MM.1S (cell line): ENCODE measurements at regions not wholly inside any gene's neighbourhood (a gene's known extent, or its start where the extent isn't known, plus 50 kb on each side); places are given as distances from the start of the nearest gene placed in this dataset.

Experiments
- DNase-seq: peaks from one replicate; pipeline ENCODE4 v3.0.0-alpha.2; 2015
- H2AFZ ChIP-seq: fragments of 300-600 bp; sonication (generic); 2 replicates; pipeline ENCODE4 v1.6.0; 2016; ENCODE audit warnings: antibody characterized with exemption, low read length
- H3F3A ChIP-seq: fragments of 300-600 bp; sonication (generic); 2 replicates; pipeline ENCODE4 v1.6.1; 2016; ENCODE audit warnings: mild to moderate bottlenecking, antibody characterized with exemption, low read length, moderate library complexity, mixed read lengths; ENCODE audit not compliant: insufficient read depth
- H3K27ac ChIP-seq: fragments of 300-600 bp; sonication (generic); 2 replicates; pipeline ENCODE4 v1.5.1; 2016; ENCODE audit warnings: mild to moderate bottlenecking, low read length
- H3K27me3 ChIP-seq: fragments of 300-600 bp; sonication (generic); replicated peaks from 2 replicates; pipeline ENCODE4 v1.6.0; 2016; ENCODE audit warnings: low read length; ENCODE audit not compliant: insufficient read depth
- H3K36me3 ChIP-seq: fragments of 300-600 bp; sonication (generic); replicated peaks from 2 replicates; pipeline ENCODE4 v1.6.1; 2016; ENCODE audit warnings: mild to moderate bottlenecking, low read length, mixed read lengths; ENCODE audit not compliant: insufficient read depth
- H3K4me1 ChIP-seq: fragments of 300-600 bp; sonication (generic); 2 replicates; pipeline ENCODE4 v1.6.1; 2016; ENCODE audit warnings: low read length, mixed read lengths
- H3K4me2 ChIP-seq: fragments of 300-600 bp; sonication (generic); 2 replicates; pipeline ENCODE4 v1.6.0; 2016; ENCODE audit warnings: low read depth, low read length
- H3K4me3 ChIP-seq: fragments of 300-600 bp; sonication (generic); 2 replicates; pipeline ENCODE4 v1.5.1; 2016; ENCODE audit warnings: low read length, mixed read lengths
- H3K79me2 ChIP-seq: fragments of 300-600 bp; sonication (generic); 2 replicates; pipeline ENCODE4 v1.6.1; 2016; ENCODE audit warnings: mixed run types, low read length, mixed read lengths
- H3K9ac ChIP-seq: fragments of 300-600 bp; sonication (generic); 2 replicates; pipeline ENCODE4 v1.6.1; 2016; ENCODE audit warnings: low read length, mixed read lengths
- H3K9me2 ChIP-seq: fragments of 300-600 bp; sonication (generic); replicated peaks from 2 replicates; pipeline ENCODE4 v1.6.1; 2016; ENCODE audit warnings: mild to moderate bottlenecking, low read length, mixed read lengths; ENCODE audit not compliant: insufficient read depth
- H3K9me3 ChIP-seq: fragments of 300-600 bp; sonication (generic); replicated peaks from 2 replicates; pipeline ENCODE4 v1.6.1; 2016; ENCODE audit warnings: mild to moderate bottlenecking, low read length, mixed read lengths; ENCODE audit not compliant: insufficient read depth
- H4K20me1 ChIP-seq: fragments of 300-600 bp; sonication (generic); 2 replicates; pipeline ENCODE4 v1.6.1; 2016; ENCODE audit warnings: mild to moderate bottlenecking, low read length, moderate library complexity, mixed read lengths; ENCODE audit not compliant: insufficient read depth
- CTCF ChIP-seq: fragments of 300-600 bp; sonication (generic); IDR thresholded peaks from 2 replicates; pipeline ENCODE4 v1.5.1; 2016; ENCODE audit warnings: antibody characterized with exemption, low read length, mixed read lengths
- EZH2 ChIP-seq: fragments of 300-600 bp; sonication (generic); optimal IDR thresholded peaks from 2 replicates; pipeline ENCODE3; 2017; ENCODE audit warnings: low read depth, mild to moderate bottlenecking, antibody characterized with exemption, low read length, mixed read lengths
- EZH2phosphoT487 ChIP-seq: fragments of 300-600 bp; sonication (generic); IDR thresholded peaks from 2 replicates; pipeline ENCODE4 v1.6.1; 2018; ENCODE audit warnings: antibody characterized with exemption, low read length

DNA sequence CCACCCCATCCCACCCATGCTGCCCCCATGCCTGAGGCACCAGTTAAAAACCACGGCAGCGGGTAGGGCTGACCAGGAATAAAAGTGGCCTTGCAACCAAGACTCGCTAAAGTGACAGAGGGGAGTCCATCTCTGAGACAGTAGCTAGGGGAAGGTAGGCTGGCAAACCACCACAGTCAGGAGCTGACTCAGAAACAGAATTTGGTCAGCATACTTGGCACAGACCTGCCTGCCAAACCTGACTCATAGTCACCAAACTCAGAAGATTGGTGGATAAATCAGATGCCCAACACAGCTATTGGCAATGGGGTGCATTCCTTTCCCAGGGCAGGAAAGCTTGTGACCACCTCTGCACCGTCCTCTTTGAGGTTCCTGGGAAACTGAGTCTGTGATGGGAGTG lies 193.8 kb downstream of the BCOR start:
- Histone ChIP-seq H3K36me3 (no peaks in the 10 kb centered on the region), H3K9me3 (no peaks in the 10 kb centered on the region), H3K4me1 (no peaks in the 10 kb centered on the region), H3K9me2 (no peaks in the 10 kb centered on the region), H4K20me1 (no peaks in the 10 kb centered on the region), H3K79me2 (no peaks in the 10 kb centered on the region), H2AFZ (no peak overlapping the region), H3K9ac (no peak overlapping the region), H3K27me3 (no peaks in the 10 kb centered on the region), H3K4me3 (no peak overlapping the region), H3K4me2 (no peak overlapping the region), H3F3A (no peaks in the 10 kb centered on the region), H3K27ac (no peak overlapping the region)
- DNase-seq: no peak
- TF ChIP-seq EZH2: no peak
- no peak for TF ChIP-seq CTCF
- TF ChIP-seq EZH2phosphoT487: no peak

DNA sequence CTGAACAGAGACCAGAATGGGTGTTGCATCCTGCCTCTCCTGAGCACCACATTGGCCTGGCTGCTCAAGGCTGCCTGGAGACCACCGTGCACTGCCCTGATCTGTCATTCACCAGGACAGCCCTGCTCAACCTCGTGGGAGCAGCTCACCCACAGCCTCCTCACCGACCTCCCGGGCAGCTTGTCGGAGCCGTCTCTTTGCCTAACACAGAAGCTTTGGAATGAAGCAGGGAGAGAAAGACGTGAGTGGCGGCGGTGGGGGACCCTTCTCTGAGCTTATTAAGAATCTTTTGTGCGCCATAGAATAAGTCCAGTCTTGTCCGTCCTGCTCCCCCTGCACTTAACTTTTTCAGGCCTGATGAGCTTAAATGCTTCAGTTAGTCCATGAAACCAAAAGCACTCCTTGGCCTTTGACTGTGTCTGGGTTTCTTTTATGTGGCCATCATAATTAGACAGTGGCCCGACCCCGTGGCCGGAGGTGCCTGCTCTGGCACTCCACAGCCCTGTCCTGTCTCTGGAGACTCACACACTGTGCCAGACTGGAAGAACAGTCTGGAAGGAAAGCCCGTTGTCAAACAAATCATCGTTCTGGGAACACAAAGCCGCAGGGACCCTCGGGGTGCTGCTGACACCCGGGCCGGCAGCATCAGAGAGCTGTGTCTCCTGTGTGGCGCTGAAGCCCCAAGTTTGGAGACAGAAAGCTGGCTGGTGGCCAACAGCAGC lies 192.8 kb downstream of the BCOR start:
- Histone ChIP-seq H3F3A (no peaks in the 10 kb centered on the region), H3K4me2 (no peak overlapping the region), H3K9me3 (no peaks in the 10 kb centered on the region), H4K20me1 (no peaks in the 10 kb centered on the region), H3K36me3 (no peaks in the 10 kb centered on the region), H3K4me3 (no peak overlapping the region), H3K9ac (no peak overlapping the region), H3K9me2 (no peaks in the 10 kb centered on the region), H3K27ac (no peak overlapping the region), H3K79me2 (no peaks in the 10 kb centered on the region), H3K4me1 (no peaks in the 10 kb centered on the region), H3K27me3 (no peaks in the 10 kb centered on the region), H2AFZ (no peak overlapping the region)
- TF ChIP-seq CTCF (no peak), EZH2phosphoT487 (no peak), EZH2 (no peak)
- no peak for DNase-seq

DNA sequence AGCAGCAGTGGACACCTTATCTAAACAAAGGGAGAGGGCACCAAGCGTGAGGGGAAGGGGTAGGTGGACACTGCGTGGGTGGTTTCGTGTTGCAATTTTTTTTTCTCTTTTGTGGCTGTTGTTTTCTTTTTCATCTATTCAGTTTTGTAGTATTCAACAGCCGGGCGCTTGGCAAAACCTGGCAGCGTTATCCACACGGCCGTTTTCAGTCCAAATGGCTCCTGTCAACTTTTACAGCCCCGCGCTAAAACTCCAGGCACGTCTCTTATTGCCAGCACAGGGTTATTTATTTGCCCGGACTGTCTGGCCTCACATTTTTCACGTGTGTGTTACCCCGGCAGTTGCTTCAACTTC lies 192.2 kb downstream of the BCOR start:
- Histone ChIP-seq H3K9me2 (no peaks in the 10 kb centered on the region), H3K9ac (no peak overlapping the region), H3K4me3 (no peak overlapping the region), H3K9me3 (no peaks in the 10 kb centered on the region), H3K79me2 (no peaks in the 10 kb centered on the region), H3F3A (no peaks in the 10 kb centered on the region), H3K4me2 (no peak overlapping the region), H3K27ac (no peak overlapping the region), H4K20me1 (no peaks in the 10 kb centered on the region), H3K36me3 (no peaks in the 10 kb centered on the region), H3K4me1 (no peaks in the 10 kb centered on the region), H3K27me3 (no peaks in the 10 kb centered on the region), H2AFZ (no peak overlapping the region)
- no peak for DNase-seq
- TF ChIP-seq EZH2phosphoT487 (no peak), EZH2 (no peak), CTCF (no peak)
